GM19328 (cell line): ENCODE measurements at regions not wholly inside any gene's neighbourhood (a gene's known extent, or its start where the extent isn't known, plus 50 kb on each side); places are given as distances from the start of the nearest gene placed in this dataset.

Experiments
- ATAC-seq: cut with Tn5 transposase; IDR thresholded peaks from one replicate; pipeline ENCODE4 v1.9.1; 2021; ENCODE audit warnings: mild to moderate bottlenecking, moderate library complexity; ENCODE audit not compliant: unreplicated experiment

DNA sequence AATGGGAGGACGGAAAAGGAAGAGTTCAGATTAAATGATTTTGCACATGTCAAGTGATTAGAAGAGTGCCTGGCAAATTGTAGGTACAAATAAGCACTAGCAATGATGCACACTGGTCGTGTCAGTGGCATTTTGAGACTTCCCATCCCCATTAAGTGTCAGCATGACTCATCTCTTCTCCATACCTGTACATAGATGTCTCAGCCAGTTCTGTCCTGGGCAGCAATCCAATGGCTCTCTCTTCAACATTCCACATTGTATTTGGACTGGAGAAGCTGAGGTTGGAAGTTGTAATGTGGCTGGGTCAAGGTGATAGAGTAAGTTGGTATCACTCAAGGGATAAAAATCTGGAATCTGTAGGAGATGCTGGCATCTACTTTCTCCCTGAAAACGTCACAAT, 742.7 kb downstream of the VRK1 start:
- no peak for ATAC-seq

DNA sequence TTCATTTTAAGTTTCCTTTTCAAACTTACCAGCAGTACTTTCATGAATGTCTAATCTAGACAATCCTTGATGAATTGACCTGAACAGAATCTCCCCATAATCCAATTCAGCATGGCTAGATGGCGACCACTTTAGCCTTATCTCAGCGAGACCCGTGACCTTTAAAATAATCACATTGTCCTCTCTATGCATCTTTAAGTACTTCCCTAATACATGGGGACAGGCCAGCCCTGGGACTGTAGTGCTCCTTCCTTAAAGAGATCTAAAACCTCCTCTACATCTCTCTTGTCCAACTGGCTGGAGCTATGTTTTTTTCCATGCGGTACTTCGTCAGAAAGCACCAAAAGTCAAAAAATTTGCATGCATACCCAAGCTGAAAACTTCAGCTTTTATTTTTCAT, 746.0 kb downstream of the VRK1 start:
- ATAC-seq, result no peak

DNA sequence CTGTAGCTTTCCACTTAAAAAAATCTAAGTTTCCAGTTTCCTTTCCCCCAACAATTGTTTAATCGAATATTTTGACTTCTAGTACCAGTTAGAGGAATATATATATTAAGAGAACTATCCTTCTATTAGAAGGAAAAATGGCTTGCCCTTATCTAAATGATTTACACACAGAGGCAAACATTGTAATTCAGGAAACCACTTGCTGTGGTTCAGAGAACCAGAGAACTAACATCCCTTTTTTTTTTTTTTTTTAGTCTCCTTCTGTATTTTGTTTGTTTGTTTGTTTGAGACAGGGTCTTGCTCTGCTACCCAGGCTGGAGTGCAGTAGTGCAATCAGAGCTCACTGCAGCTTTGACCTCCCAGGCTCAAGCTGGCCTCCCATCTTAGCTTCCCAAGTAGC, 746.6 kb downstream of the VRK1 start:
- no peak for ATAC-seq

DNA sequence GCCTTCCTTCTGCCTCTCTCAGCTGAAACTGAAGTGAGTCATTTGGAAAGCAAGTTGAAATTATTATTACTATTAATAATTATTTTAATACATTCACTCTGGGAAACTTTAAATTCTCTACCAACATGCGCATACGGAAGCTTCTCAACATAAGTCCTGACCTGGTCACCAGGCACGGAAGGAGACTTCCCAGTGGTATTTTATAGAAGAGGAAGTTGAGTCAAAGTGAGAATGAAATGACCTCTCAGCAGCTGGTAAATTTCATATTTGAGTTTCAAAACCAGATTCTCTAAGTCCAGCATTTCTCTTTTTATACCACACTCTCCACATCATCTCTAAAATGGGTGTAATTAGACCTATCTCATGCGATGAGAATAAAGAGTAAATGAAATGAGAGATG, 747.4 kb downstream of the VRK1 start:
- ATAC-seq, result no peak

DNA sequence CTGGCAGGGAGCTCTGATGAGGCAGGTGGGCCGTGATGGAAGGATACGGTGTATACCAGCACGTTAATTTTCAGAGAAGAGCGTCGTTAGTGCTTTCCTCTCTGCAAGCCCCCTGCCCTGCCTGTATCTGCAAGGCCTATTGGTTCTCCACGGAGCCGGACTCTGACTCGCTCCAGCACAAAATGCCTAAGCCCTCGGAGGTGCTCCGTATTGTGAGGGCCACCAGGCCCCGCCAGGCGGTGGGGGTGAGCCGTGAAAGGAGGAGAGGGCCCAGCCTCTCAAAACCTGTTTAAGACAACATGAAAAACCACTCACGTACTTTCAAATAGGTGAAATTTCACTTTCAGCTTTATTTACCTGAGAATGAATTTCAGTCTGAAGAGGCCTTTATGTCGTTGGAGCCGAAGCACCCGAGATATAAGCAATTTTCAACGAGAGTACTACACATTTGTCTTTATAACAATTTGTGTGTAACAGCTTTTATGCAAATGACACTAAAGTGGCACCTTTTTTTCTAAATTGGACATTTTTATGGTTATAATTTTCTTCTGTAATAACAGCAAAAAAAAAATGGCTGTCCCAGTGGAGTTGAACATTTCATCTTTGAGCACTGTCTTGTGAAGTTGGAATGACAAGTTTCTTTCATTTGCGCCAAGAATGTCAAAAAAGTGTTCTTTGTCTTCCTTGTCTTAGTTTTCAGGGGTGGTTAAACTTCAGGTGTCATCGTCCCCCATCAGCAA, 749.5 kb downstream of the VRK1 start:
- no peak for ATAC-seq

DNA sequence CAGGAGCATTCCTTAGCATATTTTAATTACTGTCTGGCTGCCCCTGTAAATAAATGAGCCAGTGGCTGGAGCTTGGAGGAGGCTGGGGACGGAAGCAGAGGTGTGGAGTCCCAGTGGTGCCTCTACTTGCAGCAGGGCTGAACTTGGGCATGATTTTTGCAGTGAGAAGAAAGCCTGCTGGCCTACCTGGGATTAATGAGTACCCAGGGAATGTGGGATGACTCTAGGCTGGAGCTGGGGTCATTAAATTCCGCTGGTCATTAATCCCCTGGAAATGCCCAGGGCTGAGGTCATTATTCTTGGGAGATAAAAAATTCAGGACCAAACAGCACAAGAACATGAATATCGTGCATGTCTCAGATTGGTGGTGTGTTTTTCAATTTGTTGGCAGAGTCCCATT, 753.3 kb downstream of the VRK1 start:
- no peak for ATAC-seq

DNA sequence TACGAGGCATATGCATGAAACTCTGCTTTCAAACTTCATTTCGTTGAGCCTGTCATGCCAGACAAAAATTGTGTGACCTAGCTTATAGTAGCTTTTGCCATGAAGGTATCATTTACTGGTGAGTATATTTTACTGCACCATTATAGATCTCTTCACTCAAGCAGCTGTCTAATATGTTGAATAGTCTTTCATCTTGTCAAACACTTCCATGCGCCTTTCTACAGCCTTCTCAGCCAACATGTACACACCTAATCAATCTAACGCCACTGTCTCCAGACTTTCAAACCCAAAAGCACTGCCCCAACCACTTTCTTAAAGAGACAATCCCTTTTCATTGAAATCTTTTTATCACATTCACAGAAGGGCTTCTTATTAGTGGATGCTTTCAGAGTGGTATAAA, 757.4 kb downstream of the VRK1 start:
- ATAC-seq, result no peak

DNA sequence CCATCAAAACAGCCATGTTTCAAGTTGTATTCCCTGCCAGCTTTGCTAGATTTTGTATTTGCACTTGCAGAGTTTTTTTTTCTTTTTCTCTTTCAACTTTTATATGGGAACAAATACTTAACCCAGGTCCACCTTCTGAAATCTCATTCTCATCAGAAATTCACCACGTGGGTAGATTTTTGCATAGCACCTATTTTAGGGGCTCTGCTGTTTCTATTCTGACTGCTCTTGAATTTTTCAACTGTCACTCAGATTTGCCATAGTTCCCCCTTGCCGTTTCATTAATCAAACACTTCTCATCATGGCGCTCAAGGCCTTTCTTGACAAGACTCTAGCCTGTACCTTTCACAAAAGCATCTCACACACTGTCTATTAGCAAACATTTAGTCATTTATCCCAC, 767.2 kb downstream of the VRK1 start:
- ATAC-seq, result no peak

DNA sequence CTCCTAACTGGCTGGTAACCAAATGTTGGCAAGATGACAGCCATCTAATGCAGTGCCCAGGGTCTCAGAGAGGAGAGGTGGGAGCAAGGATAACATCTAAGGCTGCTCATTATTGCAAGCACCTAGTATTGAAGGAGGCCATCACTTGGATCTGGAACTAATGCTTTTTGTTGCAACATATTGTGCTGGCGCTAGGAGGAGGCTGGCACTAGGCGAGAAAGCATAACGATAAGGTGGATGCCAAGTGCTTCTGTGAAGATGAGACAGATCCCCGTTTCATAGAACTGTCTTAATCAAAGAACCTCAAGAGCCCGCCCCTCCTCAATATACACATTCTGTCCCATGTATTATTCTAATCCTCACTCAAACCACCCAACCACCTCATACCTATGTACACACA, 774.0 kb downstream of the VRK1 start:
- ATAC-seq, result no peak

DNA sequence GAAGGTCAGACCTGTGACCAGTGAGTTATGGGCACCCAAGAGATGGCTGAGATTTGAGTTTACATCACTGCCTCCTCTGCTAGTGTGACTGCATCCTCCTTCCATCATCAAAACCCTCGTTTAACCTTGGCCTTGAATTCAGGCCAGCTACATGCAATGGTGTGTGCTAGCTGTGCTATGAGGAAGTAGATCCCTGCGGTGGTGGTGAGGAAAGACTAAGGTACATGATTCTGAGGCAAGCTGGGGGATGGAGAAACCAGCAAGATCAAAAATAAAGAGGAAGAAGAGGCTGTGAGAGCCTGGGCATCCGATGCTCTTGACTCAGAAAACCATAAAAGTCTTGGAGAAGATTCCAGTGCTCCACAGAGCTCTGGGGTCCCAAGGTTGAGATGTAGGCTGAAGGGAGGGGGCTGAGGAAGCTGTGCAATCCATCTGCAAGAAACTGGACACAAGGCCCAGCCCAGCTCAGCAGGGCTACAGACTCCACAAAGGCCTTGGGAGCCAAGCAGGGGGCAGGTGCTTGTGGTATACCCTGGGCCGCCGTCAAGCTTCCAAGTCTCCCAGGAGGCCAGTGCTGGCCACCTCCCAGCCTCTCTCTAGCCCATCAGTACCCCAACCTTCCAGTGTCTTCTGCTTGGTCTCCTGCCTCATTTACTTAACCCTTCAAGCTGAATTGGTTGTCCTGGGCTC, 774.8 kb downstream of the VRK1 start:
- no peak for ATAC-seq

DNA sequence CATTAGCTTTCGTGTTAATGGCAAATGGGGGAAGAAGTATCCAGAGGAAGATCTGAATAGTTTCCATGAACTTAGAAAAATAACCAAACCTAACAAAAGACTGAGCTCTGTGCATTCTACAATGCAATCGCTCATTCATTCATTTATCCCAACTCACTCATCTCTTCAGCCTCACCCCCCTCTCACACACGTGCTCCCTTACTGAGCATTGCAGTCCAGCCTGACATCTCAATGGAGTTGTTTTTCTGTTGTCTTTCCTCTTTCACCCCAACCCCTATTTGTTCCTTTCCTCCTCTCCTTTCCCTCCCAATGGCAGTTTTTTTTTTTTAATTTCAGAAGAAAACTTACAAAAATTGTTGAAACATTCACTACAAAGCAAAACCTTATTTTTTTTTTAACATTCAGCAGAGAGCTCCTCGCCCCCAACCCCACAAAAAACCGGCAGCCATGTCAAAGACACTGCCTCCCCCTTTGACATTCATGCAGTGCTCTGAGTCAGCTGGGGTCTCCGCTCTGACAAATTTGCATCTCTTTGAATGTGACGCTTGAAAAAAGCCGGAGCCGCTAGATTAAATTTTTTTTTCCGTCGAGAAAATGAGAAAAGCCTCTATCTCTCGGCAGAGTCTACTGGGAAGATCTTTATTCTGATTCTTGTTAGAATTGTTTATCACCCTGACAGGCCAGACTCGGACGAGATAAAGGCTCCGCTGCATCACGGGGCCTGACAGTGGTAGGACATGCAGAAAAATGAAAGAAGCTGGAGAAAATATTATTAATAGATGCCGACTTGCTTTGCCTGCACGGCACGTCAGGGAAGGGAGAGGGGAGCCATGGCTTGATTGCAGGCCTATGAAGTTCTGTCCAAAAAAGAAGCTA, 775.6 kb downstream of the VRK1 start:
- ATAC-seq, result no peak

DNA sequence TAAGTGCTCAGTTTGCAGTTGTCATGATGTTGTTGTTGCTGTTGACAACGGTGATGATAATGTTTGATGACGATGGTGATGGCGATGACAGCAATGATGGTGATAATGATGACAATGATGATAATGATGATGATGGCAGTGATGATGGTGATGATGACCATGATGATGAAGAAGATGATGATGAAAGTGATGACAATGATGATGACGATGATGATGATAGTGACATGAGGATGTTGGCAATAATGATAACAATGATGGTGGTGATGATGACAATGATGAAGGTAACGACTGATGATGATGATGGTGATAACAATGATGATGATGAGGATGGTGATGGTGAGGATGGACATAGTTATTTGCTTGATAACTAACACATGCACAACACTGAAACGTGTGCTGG, 778.5 kb downstream of the VRK1 start:
- no peak for ATAC-seq

DNA sequence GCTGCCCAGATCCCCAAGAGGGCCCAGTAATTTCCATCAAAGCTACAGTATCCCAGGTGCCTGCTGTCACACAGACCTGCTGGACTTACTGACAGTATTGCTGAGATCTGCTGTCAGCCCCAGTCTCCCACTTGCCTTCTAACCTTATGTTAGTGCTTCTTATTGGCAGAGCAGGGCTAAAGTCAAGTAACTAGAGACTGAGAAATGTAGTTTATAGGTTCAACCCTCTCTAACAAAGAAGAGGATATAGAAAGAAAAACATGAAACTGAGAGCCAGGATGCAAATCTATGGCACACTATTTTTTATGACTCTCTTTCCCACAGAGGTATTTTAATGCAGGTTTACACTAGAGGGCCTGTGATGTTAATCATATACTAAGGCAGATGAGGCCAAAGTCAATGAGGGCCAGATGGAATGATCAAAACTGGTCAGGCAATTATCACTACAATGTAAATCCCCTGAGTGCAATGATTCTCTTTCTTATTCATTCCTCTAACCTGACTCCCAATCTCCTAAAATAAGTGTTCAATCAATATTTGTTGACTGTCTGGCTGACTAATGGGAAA, 781.9 kb downstream of the VRK1 start:
- ATAC-seq, result no peak

DNA sequence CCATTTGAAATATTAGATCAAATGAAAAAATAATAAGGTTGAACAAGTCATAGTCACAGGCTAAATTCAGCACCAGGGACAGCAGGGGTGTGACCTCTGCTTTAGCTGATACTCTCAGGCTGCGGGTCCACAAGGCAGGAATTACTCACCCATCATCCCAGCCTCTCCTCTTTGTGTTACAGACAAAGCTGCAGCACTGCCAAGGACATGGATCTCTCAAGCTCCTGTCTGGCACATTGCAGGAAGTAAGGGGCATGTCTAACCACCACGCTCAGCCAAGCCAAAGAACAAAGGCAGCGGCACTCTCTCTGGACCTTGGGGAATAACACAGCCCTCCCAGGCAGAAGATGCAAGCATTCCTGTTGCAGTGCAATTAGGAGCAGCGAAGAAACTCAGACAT, 783.8 kb downstream of the VRK1 start:
- no peak for ATAC-seq

DNA sequence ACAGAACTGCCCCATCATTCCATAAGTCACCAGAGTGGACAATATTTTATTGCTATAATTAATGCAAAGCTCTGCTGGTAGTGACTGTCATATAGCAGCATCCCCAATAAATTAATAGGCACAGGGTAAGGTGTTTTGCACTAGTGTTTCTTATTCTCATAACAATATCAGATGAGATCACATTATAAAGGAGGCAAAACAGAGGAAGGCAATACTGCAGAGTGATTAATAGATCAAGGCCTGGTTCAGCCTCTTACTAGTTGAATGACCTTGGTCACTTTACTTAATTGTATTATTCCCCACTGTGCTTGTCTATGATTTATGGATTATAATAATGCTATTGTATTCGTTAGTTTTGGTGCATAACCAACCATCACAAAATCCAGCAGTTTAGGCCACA, 784.8 kb downstream of the VRK1 start:
- ATAC-seq, result no peak

DNA sequence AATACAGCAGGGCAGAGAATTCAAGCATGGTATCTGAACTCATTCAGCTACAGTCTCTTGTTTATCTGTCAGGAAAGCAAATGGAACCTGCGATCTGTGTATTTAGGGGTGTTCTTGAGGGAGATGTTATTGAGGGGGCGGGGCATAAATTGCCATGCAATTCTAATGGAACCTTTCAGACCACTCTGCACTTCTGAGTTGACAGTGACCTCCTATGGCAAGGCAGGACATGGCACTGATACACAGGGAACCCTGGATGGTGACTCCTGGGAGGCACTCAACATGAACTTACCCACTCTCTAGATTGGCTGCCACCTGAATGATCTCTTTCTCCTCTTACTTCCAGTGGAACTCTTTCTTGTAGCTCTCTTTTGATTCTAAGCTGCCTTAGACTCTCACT, 787.3 kb downstream of the VRK1 start:
- ATAC-seq, result no peak

DNA sequence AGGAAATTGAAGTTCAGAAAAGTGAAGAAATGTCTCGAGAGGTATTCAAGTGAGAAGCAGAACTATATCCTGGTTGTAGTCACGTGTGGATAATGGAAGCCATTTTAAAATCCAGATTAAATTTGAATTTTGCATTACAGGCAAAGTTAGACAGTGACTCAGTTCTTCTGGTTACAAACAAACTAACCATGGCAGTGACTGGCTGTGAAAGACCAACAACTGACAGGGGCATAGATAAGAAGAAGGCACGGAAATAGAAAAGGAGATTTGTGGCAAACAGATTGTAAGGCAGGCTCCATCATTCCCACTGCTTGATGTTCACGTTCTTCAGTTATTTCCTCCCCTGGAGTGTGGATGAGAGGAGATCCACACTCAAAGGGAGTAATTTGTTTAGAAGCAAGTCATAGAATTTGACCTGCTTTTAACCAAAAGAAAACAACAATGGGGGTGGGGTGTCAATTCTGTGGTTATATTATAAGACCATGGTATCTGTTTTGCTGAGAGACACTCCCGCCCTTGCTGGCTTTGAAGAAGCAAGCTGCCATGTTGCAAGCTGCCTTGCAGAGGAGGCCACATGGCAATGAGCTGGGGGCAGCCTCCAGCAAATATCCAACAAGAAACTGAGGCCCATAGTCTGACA, 795.3 kb downstream of the VRK1 start:
- no peak for ATAC-seq

DNA sequence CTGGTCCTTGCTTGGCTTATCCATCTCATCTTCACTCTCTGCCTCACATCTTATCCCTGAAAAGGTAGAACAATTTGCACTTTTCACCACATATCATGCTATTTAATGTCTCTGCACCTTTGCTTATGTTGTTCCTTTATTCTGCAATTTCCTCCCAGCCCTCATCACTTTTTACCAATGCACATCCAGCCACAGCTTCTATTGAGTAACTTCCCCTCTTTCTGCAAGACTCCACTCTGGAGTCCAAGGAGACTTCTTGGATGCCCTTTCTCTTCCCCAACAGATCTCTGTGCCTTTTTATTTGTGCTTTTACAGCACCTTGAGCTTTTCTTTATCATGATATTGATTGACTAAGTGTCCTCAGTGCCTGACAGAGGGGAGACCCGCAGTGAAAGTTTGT, 797.1 kb downstream of the VRK1 start:
- no peak for ATAC-seq

DNA sequence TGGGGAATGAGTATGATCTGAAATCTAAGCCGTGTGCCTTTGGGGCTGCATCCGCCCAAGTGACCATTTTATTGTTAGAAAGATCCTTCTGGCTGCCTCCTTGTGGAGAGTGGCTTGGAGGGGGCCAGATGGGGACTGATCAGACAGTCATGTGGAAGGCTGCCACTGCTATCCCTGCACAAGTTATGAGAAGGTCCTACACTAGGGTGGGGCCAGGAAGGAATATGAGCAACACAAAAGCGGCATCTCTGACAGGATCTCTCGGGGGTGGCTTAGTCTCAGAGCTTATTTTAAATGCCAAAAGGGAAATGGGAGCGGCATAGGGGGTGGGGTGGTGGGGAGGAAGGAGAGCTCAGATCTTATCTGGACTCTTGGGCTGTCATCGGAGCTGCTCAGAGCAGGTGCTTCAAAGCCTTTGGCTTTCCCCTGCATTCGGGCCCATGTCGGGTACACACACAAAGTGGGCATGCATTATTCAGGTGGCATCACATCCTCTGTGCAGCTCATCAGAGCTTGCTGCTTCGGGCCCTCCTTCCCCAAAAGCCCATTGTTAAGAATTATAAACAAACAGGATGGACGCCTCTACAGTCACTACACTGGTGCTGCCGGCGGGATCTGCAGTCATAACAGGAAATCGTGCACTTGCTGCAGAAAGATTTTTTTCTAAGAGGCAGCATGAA, 805.4 kb downstream of the VRK1 start:
- no peak for ATAC-seq

DNA sequence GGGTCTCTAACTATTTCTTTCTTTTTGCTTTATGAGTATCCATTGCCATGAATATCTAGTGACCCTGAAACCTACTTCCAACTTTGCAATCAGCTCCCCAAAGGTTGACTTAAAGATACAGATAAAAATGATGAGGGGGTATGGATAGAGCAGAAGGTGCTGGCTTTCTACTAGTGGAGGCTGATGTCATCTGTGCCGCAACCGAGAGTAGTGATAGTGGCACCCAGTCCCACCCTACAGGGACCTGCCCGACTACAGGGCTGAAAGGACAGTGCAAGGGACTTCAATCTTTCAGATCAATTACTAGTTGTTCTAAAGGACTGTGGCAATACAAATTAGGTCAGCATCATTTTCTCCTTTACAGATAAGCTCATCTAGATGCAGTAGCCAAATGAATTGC, 806.0 kb downstream of the VRK1 start:
- ATAC-seq, result no peak

DNA sequence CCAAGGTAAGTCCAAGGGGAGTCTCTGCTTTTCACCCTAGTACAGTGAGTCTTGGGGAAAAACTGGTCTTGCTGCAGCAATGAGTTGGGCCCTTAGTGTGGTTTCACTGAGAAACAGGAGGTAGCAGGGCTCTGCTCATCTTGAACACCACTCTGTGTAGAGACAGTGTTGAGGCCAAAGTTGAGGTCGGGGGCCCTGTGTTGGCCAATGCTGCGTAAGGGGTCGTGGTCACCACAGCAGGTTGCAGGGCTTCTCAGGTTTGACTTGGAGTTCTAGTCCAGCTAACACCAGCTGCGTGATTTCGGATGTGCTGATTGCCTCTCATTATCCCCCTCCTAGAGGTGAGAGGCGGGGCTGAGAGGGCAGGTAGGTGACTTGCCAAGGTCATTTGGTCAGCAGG, 807.5 kb downstream of the VRK1 start:
- ATAC-seq, result no peak
